ENCODE measurements at regions not wholly inside any gene's neighbourhood (a gene's known extent, or its start where the extent isn't known, plus 50 kb on each side); places are given as distances from the start of the nearest gene placed in this dataset.

DNA sequence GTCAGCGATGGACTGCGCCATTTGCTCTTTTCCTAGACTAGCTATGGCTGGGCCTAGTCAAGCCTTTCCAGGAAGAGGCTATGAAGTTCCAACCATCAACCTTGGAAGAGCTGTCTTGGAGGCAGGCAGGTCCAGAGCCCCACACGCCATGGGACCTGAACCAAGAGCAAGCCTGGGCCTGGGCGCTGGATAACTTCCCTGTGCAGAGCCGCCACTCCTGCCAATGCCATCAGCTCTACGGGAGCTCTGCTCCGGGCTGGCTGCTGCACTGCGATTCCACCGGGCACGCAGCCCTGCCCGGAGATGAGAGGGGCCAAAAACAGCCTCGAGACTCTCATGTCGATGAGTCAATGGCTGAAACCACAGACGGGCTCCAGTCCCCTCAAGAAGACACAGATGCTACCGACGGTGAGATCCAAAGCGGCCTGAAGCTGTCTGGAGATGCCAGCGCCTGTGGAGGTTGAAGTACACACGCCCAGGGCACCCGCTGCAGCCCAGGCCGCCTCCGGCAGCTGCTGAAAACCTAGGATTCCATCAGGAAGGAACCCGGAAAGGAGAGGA, 103.7 kb upstream of the SELENOP start:
- TF ChIP-seq, protein P1, sequence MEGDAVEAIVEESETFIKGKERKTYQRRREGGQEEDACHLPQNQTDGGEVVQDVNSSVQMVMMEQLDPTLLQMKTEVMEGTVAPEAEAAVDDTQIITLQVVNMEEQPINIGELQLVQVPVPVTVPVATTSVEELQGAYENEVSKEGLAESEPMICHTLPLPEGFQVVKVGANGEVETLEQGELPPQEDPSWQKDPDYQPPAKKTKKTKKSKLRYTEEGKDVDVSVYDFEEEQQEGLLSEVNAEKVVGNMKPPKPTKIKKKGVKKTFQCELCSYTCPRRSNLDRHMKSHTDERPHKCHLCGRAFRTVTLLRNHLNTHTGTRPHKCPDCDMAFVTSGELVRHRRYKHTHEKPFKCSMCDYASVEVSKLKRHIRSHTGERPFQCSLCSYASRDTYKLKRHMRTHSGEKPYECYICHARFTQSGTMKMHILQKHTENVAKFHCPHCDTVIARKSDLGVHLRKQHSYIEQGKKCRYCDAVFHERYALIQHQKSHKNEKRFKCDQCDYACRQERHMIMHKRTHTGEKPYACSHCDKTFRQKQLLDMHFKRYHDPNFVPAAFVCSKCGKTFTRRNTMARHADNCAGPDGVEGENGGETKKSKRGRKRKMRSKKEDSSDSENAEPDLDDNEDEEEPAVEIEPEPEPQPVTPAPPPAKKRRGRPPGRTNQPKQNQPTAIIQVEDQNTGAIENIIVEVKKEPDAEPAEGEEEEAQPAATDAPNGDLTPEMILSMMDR (IDR thresholded peaks at IDR 0.05): no peak
- TF ChIP-seq POLR2A (IDR thresholded peaks at IDR 0.05): no peak
